ENCODE measurements at regions not wholly inside any gene's neighbourhood (a gene's known extent, or its start where the extent isn't known, plus 50 kb on each side); places are given as distances from the start of the nearest gene placed in this dataset.

DNA sequence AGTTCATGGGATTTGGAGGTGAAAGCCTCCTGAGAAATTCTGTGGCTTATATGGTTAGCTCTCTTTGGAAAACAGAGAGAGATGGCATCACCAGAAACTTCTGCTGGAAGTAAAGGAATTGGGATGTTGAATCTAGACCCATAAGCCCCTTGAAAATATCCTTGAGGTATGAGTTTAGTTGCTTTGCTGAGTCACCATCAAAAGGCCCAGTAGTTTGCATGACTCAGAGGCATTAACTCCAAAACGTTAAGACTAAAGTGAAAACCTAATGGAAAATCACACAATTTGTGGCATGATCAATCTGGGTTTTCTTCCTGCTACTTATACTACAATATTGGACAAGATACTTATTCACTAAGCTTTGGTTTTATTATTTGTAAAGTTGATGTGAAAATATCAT lies 349.2 kb upstream of the SALL1 start:
- no peaks in the 10 kb centered on the region for H3K4me1 ChIP-seq (ENCODE audit: insufficient read depth, low read length)
- no peaks in the 10 kb centered on the region for H3K27me3 ChIP-seq (ENCODE audit: insufficient read depth, low read length)
- TF ChIP-seq, protein P1, sequence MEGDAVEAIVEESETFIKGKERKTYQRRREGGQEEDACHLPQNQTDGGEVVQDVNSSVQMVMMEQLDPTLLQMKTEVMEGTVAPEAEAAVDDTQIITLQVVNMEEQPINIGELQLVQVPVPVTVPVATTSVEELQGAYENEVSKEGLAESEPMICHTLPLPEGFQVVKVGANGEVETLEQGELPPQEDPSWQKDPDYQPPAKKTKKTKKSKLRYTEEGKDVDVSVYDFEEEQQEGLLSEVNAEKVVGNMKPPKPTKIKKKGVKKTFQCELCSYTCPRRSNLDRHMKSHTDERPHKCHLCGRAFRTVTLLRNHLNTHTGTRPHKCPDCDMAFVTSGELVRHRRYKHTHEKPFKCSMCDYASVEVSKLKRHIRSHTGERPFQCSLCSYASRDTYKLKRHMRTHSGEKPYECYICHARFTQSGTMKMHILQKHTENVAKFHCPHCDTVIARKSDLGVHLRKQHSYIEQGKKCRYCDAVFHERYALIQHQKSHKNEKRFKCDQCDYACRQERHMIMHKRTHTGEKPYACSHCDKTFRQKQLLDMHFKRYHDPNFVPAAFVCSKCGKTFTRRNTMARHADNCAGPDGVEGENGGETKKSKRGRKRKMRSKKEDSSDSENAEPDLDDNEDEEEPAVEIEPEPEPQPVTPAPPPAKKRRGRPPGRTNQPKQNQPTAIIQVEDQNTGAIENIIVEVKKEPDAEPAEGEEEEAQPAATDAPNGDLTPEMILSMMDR (IDR thresholded peaks at IDR 0.05; ENCODE audit: extremely low read depth, low read depth, low read length): no peak
- no peak overlapping the region for H2AFZ ChIP-seq (ENCODE audit: low read length)
- no peaks in the 10 kb centered on the region for H3K9me3 ChIP-seq (ENCODE audit: low read depth, low read length)
- H3K4me3 ChIP-seq (ENCODE audit: insufficient read depth, low read length): no peak overlapping the region
- no peaks in the 10 kb centered on the region for H3K36me3 ChIP-seq (ENCODE audit: insufficient read depth, low read length)
- H4K20me1 ChIP-seq (ENCODE audit: insufficient read depth, low read length): no peaks in the 10 kb centered on the region
- H3K79me2 ChIP-seq (ENCODE audit: insufficient read depth, low read length): no peaks in the 10 kb centered on the region
- H3K4me2 ChIP-seq (ENCODE audit: insufficient read depth, low read length): no peak overlapping the region
- no peak overlapping the region for H3K27ac ChIP-seq (ENCODE audit: low read depth, low read length)
- DNase-seq (ENCODE audit: insufficient read length, low spot score, missing footprints): no peak

DNA sequence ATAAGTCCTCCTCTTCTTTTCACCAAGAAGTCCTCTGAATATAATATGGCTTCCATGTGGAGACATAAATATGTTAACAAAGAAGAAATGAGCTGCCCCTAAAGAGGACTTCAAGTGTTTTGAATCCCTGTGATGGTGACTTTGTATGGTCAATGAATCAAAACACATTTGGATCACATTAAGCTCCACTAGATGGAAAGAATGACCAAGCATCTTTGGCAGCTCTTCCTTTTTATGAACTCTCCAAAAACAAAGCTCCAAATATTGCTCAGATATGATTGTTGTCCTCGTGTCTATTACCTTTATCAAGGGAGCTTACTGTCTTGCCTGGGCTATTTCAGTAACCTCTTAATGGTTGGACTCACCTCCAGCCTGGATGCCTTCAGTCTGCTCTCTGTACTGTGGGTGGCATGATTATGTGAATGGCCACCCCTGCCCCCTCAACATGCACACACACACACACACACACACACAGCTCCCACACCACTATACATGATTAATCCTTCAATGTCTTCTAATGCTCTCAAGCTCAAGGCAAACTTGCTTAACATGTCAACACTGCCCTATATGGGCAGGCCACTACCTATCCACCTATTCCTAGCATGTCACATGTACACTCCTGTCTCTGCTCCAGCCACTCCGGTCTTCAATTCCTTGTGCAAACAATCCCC lies 346.6 kb upstream of the SALL1 start:
- no peaks in the 10 kb centered on the region for H3K4me1 ChIP-seq (ENCODE audit: insufficient read depth, low read length)
- H3K9me3 ChIP-seq (ENCODE audit: low read depth, low read length): no peaks in the 10 kb centered on the region
- H2AFZ ChIP-seq (ENCODE audit: low read length): no peak overlapping the region
- no peaks in the 10 kb centered on the region for H3K27me3 ChIP-seq (ENCODE audit: insufficient read depth, low read length)
- H3K27ac ChIP-seq (ENCODE audit: low read depth, low read length): no peak overlapping the region
- no peaks in the 10 kb centered on the region for H4K20me1 ChIP-seq (ENCODE audit: insufficient read depth, low read length)
- TF ChIP-seq, protein P1 (IDR thresholded peaks at IDR 0.05; ENCODE audit: extremely low read depth, low read depth, low read length): no peak
- no peaks in the 10 kb centered on the region for H3K79me2 ChIP-seq (ENCODE audit: insufficient read depth, low read length)
- DNase-seq (ENCODE audit: insufficient read length, low spot score, missing footprints): no peak
- no peak overlapping the region for H3K4me3 ChIP-seq (ENCODE audit: insufficient read depth, low read length)
- H3K36me3 ChIP-seq (ENCODE audit: insufficient read depth, low read length): no peaks in the 10 kb centered on the region
- no peak overlapping the region for H3K4me2 ChIP-seq (ENCODE audit: insufficient read depth, low read length)

DNA sequence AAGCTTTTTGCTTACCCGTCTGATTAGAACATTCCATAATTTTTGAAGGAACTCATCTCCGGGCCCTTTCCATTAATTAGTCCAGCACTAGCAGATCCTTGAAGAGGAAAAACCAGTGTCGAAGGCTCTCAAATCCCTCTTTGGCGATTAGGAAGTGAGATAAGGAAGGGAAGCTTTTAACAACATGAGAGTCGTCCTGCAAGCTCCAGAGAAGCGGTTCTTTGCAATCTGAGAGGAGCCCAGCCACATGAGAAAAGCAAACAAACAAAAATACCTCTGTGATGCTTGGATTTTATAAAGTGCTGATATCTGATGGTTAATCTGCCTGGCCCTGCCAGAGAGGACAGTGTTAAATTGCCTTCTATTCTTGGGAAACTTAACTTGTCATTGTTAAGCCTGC lies 339.8 kb upstream of the SALL1 start:
- Histone ChIP-seq H3K27ac (ENCODE audit: low read depth, low read length) (no peak overlapping the region), H3K9me3 (ENCODE audit: low read depth, low read length) (no peaks in the 10 kb centered on the region), H2AFZ (ENCODE audit: low read length) (no peak overlapping the region), H3K36me3 (ENCODE audit: insufficient read depth, low read length) (no peaks in the 10 kb centered on the region), H3K4me1 (ENCODE audit: insufficient read depth, low read length) (no peaks in the 10 kb centered on the region), H3K4me3 (ENCODE audit: insufficient read depth, low read length) (no peak overlapping the region), H3K4me2 (ENCODE audit: insufficient read depth, low read length) (no peak overlapping the region), H4K20me1 (ENCODE audit: insufficient read depth, low read length) (no peaks in the 10 kb centered on the region), H3K79me2 (ENCODE audit: insufficient read depth, low read length) (no peaks in the 10 kb centered on the region), H3K27me3 (ENCODE audit: insufficient read depth, low read length) (no peaks in the 10 kb centered on the region)
- no peak for DNase-seq (ENCODE audit: insufficient read length, low spot score, missing footprints)
- TF ChIP-seq, protein P1 (IDR thresholded peaks at IDR 0.05; ENCODE audit: extremely low read depth, low read depth, low read length): no peak

DNA sequence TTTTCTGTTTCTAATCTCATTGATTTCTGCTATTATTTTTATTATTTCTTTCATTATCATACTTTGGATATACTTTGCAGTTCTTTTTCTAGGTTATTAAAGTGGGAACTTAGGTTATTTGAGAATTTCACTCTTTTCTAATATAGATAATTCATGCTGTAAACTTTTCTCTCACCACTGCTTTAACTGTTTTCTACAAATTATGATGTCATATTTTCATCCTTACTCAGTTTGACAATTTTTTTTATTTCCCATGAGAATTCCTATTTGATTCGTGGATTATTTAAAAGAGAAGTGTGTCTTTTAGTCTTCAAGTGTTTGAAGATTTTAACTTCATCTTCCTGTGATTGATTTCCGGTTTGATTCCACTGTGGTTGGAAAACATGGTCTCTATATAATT lies 336.8 kb upstream of the SALL1 start:
- H3K4me2 ChIP-seq (ENCODE audit: insufficient read depth, low read length): no peak overlapping the region
- no peaks in the 10 kb centered on the region for H3K36me3 ChIP-seq (ENCODE audit: insufficient read depth, low read length)
- DNase-seq (ENCODE audit: insufficient read length, low spot score, missing footprints): no peak
- H4K20me1 ChIP-seq (ENCODE audit: insufficient read depth, low read length): no peaks in the 10 kb centered on the region
- no peak overlapping the region for H3K27ac ChIP-seq (ENCODE audit: low read depth, low read length)
- no peak overlapping the region for H3K4me3 ChIP-seq (ENCODE audit: insufficient read depth, low read length)
- no peaks in the 10 kb centered on the region for H3K27me3 ChIP-seq (ENCODE audit: insufficient read depth, low read length)
- no peaks in the 10 kb centered on the region for H3K4me1 ChIP-seq (ENCODE audit: insufficient read depth, low read length)
- no peak overlapping the region for H2AFZ ChIP-seq (ENCODE audit: low read length)
- peaks cover 5% of the 10 kb centered on the region for H3K9me3 ChIP-seq (ENCODE audit: low read depth, low read length)
- no peaks in the 10 kb centered on the region for H3K79me2 ChIP-seq (ENCODE audit: insufficient read depth, low read length)
- TF ChIP-seq, protein P1 (IDR thresholded peaks at IDR 0.05; ENCODE audit: extremely low read depth, low read depth, low read length): no peak
